ENCODE measurements at regions not wholly inside any gene's neighbourhood (a gene's known extent, or its start where the extent isn't known, plus 50 kb on each side); places are given as distances from the start of the nearest gene placed in this dataset.
"Not testable (repeated sequence)": the region's sequence is repeated elsewhere in the genome, so short reads cannot be mapped to it uniquely, and the experiment has no call there.

DNA sequence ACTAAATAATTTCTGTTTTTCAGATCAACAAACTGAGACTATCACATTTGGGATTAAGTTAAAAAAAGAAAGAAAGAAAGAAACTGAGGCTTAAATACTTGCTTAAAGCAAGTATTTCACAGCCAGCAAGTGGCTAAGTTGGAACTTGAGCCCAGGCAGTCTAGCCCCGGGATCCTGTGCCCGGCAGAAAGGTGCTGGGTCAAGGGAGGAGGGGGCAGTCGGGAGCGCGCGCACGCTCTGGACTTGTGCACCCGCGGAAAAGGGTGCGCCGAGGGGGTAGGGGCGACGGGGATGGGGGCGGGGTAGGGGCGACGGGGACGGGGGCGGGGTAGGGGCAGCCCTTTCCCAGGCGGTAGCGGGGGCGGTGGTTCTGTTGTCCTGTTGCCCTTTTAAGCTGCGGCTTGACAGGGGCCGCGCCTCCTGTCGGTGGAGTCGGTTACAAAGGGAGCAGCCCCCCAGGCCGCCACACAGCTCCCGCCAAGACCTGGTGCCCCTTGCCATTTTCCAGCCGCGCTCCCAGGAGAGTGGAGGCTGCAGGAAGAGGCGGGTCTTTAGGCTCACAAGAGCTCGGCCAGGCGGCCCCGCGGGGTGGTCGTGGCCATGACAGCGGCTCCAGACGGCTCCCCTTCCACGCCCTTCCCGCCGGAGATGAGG lies 60.6 kb downstream of the GOLGA8T start:
- not testable (repeated sequence) for H3K27me3 Mint-ChIP-seq (ENCODE audit: low read depth); H3K4me3 Mint-ChIP-seq; H3K4me1 Mint-ChIP-seq; H3K27ac Mint-ChIP-seq (ENCODE audit: unreplicated experiment); H3K9me3 Mint-ChIP-seq; H3K36me3 Mint-ChIP-seq (ENCODE audit: low read depth)
- DNase-seq (ENCODE audit: low read depth, low spot score) = peak; percentile 65
- TF ChIP-seq CTCF (conservative IDR thresholded peaks at IDR 0.05) = peak; percentile 26

- not testable (repeated sequence) for H3K27me3 Mint-ChIP-seq (ENCODE audit: low read depth); H3K9me3 Mint-ChIP-seq; H3K4me1 Mint-ChIP-seq; H3K27ac Mint-ChIP-seq (ENCODE audit: unreplicated experiment); H3K4me3 Mint-ChIP-seq; H3K36me3 Mint-ChIP-seq (ENCODE audit: low read depth)
- peak; percentile 45 for DNase-seq (ENCODE audit: low read depth, low spot score)
Measured at GRCh38 chr15:30196009-30196375, 61.1 kb downstream of the GOLGA8T start.

DNA sequence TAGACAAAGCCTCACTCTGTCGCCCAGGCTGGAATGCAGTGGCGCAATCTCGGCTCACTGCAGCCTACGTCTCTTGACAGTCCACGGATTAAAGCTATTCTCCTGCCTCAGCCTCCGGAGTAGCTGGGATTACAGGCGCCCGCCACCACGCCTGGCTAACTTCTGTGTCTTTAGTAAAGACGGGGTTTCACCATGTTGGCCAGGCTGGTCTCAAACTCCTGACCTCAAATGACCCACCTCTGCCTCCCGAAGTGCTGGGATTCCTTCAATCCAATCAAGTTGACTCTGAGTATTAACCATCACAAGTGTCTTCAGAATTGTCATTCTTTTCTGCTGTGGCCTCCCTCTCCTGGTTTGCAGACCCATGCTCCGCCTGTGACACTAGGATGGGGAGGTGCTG lies 61.9 kb downstream of the GOLGA8T start:
- not testable (repeated sequence) for DNase-seq (ENCODE audit: low read depth, low spot score); H3K27me3 Mint-ChIP-seq (ENCODE audit: low read depth); H3K4me1 Mint-ChIP-seq; H3K9me3 Mint-ChIP-seq; H3K36me3 Mint-ChIP-seq (ENCODE audit: low read depth); H3K27ac Mint-ChIP-seq (ENCODE audit: unreplicated experiment)
- H3K4me3 Mint-ChIP-seq = peak overlapping the region; percentile 81

- not testable (repeated sequence) for H3K27me3 Mint-ChIP-seq (ENCODE audit: low read depth); H3K27ac Mint-ChIP-seq (ENCODE audit: unreplicated experiment); H3K36me3 Mint-ChIP-seq (ENCODE audit: low read depth); H3K9me3 Mint-ChIP-seq; DNase-seq (ENCODE audit: low read depth, low spot score); H3K4me3 Mint-ChIP-seq; H3K4me1 Mint-ChIP-seq
Measured at GRCh38 chr15:30201517-30201916, 66.7 kb downstream of the GOLGA8T start.

DNA sequence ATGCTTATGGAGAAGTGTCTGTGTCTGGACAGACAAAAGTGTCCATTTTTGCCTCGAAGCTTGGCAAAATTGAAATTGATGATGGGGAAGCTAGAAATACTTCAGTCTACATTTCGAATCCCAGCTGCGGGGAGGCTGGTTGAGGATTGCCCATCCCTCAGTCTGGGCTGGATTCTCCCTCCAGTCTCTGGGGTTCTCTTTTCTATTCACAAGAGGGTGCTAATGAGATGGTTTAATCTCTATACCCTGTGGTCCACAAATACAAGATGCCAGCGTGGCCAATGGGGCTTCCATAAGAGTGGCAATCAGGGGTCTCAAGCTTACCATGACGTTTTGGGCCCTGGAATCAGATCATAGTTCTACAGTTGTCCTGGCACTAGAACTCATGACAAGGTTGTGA lies 78.9 kb downstream of the GOLGA8T start:
- not testable (repeated sequence) for H3K4me3 Mint-ChIP-seq; H3K9me3 Mint-ChIP-seq; H3K27ac Mint-ChIP-seq (ENCODE audit: unreplicated experiment); DNase-seq (ENCODE audit: low read depth, low spot score); H3K4me1 Mint-ChIP-seq; H3K36me3 Mint-ChIP-seq (ENCODE audit: low read depth); H3K27me3 Mint-ChIP-seq (ENCODE audit: low read depth)

DNA sequence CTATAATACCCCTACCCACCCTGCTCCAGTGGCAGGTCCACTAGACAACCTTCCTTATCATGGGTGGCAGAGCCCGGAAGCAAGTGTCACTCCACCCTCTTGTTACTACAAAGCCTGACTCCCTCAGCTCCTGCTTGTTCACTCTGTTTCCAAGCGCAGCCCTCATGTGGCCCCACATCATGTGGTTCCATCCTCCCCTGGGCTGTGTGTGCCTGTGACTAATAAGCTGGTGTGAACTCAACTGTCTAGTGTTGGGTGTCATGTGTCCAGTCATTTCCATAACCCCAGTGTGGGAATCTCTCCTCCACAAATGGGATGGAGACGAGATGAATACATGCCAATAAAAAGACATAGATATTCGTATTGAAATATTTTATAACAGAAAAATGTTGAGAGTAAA lies 87.0 kb downstream of the GOLGA8T start:
- H3K27me3 Mint-ChIP-seq (ENCODE audit: low read depth); H3K27ac Mint-ChIP-seq (ENCODE audit: unreplicated experiment); H3K9me3 Mint-ChIP-seq; H3K4me3 Mint-ChIP-seq; DNase-seq (ENCODE audit: low read depth, low spot score); H3K36me3 Mint-ChIP-seq (ENCODE audit: low read depth); H3K4me1 Mint-ChIP-seq: not testable (repeated sequence)

DNA sequence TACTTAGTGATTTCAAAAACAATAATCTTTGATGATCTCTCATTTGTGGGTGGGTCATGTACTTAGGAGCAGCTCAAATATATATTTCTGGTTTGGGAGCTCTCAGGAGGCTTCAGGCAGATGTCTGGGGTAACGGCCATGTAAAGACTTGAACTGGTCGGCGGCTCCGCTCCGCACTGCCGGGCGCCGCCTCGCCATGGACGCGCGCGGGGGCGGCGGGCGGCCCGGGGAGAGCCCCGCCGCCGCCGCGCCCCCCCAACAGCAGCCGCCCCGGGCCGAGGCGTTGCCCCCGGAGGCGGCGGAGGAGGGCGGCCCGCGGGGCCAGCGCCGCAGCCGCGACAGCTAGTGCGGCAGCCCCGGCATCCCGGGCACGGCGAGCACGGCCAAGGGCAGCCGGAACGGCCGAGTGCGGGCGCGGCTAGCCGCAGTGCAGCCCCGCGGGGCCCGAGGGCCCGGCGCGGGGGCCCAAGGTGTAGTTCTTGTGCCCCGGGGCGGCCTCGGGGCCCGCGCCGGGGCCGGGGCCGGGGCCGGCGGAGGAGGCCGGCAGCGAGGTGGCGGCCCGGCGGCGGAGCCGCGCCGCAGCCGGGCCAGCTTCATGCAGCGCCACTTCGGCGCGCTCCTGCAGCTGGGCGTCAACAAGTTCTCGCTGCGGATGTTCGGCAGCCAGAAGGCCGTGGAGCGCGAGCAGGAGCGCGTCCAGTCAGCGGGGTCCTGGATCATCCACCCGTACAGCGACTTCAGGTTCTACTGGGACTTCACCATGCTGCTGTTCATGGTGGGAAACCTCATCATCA lies 88.1 kb downstream of the GOLGA8T start:
- not testable (repeated sequence) for H3K27ac Mint-ChIP-seq (ENCODE audit: unreplicated experiment); H3K9me3 Mint-ChIP-seq; H3K36me3 Mint-ChIP-seq (ENCODE audit: low read depth)

GRCh38 chr15:30225233-30225891 lies 90.5 kb downstream of the GOLGA8T start:
- H3K27ac Mint-ChIP-seq (ENCODE audit: unreplicated experiment); H3K9me3 Mint-ChIP-seq; DNase-seq (ENCODE audit: low read depth, low spot score); H3K4me1 Mint-ChIP-seq; H3K4me3 Mint-ChIP-seq; H3K27me3 Mint-ChIP-seq (ENCODE audit: low read depth); H3K36me3 Mint-ChIP-seq (ENCODE audit: low read depth): not testable (repeated sequence)

More for the DNA sequence above, 88.1 kb downstream of the GOLGA8T start:
- DNase-seq (ENCODE audit: low read depth, low spot score); H3K27me3 Mint-ChIP-seq (ENCODE audit: low read depth); H3K4me3 Mint-ChIP-seq; H3K4me1 Mint-ChIP-seq: not testable (repeated sequence)

DNA sequence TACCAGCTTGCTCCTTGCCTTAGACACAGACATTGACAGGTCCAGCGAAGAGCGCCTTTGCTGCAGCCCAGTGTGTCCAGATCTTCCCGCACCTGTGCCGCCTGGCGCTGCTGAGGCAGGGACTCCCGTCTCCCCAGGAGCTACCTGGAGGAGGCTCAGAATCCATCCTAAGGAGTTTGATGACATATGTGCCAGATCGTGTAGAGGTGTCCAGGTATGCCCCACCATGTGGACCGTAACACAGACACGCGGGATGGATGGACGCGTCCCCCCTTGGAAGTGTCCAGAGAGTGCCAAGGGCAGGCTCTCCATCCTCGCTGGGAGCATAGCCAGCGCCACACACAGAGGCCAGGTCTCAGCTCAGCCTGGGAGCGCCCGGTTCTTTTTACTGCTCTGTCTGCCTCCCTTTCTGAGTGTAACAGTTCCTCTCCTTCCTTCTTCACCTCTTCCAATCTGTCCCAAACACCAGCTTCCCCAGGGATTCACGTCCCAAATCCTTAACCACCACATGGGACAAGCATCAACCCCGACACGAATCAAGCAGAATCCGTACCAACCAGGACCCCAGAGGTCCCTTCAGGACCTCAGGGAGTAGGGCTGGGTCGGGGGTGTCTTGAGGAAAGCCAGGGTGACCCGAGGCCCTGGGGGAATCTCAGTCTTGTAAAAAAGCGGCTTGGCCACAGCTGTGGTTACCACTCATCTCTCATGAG lies 126.7 kb downstream of the GOLGA8T start:
- not testable (repeated sequence) for H3K27me3 Mint-ChIP-seq (ENCODE audit: low read depth); H3K4me1 Mint-ChIP-seq; DNase-seq (ENCODE audit: low read depth, low spot score); H3K4me3 Mint-ChIP-seq; H3K9me3 Mint-ChIP-seq; H3K36me3 Mint-ChIP-seq (ENCODE audit: low read depth); H3K27ac Mint-ChIP-seq (ENCODE audit: unreplicated experiment)

DNA sequence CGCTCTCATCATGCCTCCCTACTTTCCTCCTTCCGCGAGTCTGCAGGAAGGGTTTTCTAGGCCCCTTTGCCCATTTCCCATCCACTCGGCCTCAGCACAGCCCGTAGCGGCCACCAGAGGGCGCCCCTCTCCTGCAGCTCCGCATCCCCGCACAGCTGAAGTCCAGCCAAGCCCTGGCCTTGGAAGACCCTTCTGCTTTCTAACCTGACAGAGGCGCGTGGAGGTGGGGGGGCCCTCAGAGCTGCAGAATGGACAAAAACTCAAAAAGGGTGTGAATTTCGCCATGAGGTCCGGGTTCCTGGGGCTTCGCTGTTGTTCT lies 127.2 kb downstream of the GOLGA8T start:
- H3K27ac Mint-ChIP-seq (ENCODE audit: unreplicated experiment); H3K9me3 Mint-ChIP-seq; DNase-seq (ENCODE audit: low read depth, low spot score); H3K36me3 Mint-ChIP-seq (ENCODE audit: low read depth); H3K27me3 Mint-ChIP-seq (ENCODE audit: low read depth); H3K4me3 Mint-ChIP-seq; H3K4me1 Mint-ChIP-seq: not testable (repeated sequence)

GRCh38 chr15:30264000-30264399 lies 129.1 kb downstream of the GOLGA8T start:
- not testable (repeated sequence) for DNase-seq (ENCODE audit: low read depth, low spot score); H3K27ac Mint-ChIP-seq (ENCODE audit: unreplicated experiment); H3K27me3 Mint-ChIP-seq (ENCODE audit: low read depth); H3K4me3 Mint-ChIP-seq; H3K36me3 Mint-ChIP-seq (ENCODE audit: low read depth); H3K9me3 Mint-ChIP-seq; H3K4me1 Mint-ChIP-seq

DNA sequence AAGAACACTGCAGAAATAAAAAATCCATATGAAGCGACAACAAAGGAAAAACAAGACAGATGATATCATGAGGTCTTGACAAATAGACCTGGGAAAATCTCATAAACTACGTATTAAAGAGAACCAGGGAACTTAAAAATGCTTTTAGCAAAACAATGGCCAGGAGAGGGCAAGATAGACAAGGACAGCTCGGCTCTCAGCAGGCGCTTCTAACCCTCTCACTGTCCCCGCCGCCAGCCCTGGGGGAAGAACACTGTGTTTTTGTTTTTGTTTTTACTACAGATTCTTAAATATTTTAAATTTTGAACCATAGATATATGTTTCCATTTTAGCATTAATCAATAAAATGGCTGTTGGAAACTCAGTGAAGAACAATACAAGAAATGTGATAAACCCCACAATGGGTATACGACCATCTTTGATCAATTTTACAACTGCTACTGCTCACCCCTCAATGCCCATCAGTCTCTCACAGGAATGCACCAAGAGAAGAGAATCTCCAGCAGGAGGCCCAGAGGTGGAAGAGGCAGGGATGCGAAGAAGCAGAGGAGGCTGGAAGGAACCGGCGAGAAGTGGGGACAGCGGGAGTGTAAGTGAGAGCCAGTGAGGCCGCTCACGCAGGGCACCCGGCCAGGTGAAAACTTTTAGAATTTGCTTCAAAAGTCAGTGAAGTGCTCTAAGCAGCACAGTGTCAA lies 98.0 kb downstream of the CHRFAM7A start:
- DNase-seq (ENCODE audit: low read depth, low spot score); H3K4me3 Mint-ChIP-seq; H3K9me3 Mint-ChIP-seq; H3K36me3 Mint-ChIP-seq (ENCODE audit: low read depth); H3K27me3 Mint-ChIP-seq (ENCODE audit: low read depth); H3K27ac Mint-ChIP-seq (ENCODE audit: unreplicated experiment); H3K4me1 Mint-ChIP-seq: not testable (repeated sequence)

All from neural crest cell (in vitro differentiated cells).